ENCODE measurements at regions not wholly inside any gene's neighbourhood (a gene's known extent, or its start where the extent isn't known, plus 50 kb on each side); places are given as distances from the start of the nearest gene placed in this dataset.

GRCh38 chr12:28699029-28699428, 450.0 kb upstream of the FAR2 start:
- no peak for DNase-seq
- intact Hi-C loops (cut with DNase I): no loop called here
- no peaks in the 10 kb centered on the region for H3K4me1 ChIP-seq
- H3K27ac ChIP-seq: no peak overlapping the region
- no peak overlapping the region for H3K4me3 ChIP-seq
- no peak for TF ChIP-seq POLR2A (IDR thresholded peaks at IDR 0.05)
- TF ChIP-seq, protein P1, sequence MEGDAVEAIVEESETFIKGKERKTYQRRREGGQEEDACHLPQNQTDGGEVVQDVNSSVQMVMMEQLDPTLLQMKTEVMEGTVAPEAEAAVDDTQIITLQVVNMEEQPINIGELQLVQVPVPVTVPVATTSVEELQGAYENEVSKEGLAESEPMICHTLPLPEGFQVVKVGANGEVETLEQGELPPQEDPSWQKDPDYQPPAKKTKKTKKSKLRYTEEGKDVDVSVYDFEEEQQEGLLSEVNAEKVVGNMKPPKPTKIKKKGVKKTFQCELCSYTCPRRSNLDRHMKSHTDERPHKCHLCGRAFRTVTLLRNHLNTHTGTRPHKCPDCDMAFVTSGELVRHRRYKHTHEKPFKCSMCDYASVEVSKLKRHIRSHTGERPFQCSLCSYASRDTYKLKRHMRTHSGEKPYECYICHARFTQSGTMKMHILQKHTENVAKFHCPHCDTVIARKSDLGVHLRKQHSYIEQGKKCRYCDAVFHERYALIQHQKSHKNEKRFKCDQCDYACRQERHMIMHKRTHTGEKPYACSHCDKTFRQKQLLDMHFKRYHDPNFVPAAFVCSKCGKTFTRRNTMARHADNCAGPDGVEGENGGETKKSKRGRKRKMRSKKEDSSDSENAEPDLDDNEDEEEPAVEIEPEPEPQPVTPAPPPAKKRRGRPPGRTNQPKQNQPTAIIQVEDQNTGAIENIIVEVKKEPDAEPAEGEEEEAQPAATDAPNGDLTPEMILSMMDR (IDR thresholded peaks at IDR 0.05): no peak
- no peak for ATAC-seq
- H3K9me3 ChIP-seq: no peaks in the 10 kb centered on the region
- H3K27me3 ChIP-seq: no peaks in the 10 kb centered on the region
- no peaks in the 10 kb centered on the region for H3K36me3 ChIP-seq

DNA sequence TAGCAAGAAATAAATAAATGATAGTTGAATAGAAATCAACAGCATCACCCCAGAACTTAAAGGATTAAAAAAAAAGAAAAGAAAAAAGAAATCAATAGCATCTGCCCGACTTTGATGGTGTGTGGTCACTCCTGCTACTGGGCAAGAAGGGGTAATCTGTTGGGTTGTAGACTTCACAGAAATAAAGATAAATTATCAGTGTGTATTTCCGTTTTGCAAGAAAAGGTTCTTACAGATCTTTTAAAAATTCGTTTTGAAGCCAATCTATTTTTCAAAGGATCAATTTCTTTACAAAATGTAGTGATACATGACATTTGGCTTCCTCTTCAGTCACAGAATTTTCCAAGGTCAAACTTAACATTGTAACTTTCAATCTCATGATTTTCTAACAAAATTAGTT, 448.9 kb upstream of the FAR2 start:
- H3K27ac ChIP-seq: no peak overlapping the region
- DNase-seq (no peak), ATAC-seq (no peak)
- H3K27me3 ChIP-seq: no peaks in the 10 kb centered on the region
- TF ChIP-seq, protein P1 (IDR thresholded peaks at IDR 0.05): no peak
- TF ChIP-seq POLR2A (IDR thresholded peaks at IDR 0.05): no peak
- 38% methylated on average over 3 of the region's 3 CpGs for WGBS (ENCODE audit: insufficient coverage, low coverage, low lambda C conversion rate, missing lambda C conversion rate)
- no peaks in the 10 kb centered on the region for H3K4me1 ChIP-seq
- H3K4me3 ChIP-seq: no peak overlapping the region
- no peaks in the 10 kb centered on the region for H3K9me3 ChIP-seq
- intact Hi-C loops (cut with DNase I): no loop called here
- H3K36me3 ChIP-seq: no peaks in the 10 kb centered on the region

GRCh38 chr12:28704477-28705169, 444.5 kb upstream of the FAR2 start:
- H3K27me3 ChIP-seq: no peaks in the 10 kb centered on the region
- no peaks in the 10 kb centered on the region for H3K9me3 ChIP-seq
- DNase-seq (no peak), ATAC-seq (no peak)
- H3K36me3 ChIP-seq: no peaks in the 10 kb centered on the region
- no peak overlapping the region for H3K27ac ChIP-seq
- no peak overlapping the region for H3K4me3 ChIP-seq
- no peaks in the 10 kb centered on the region for H3K4me1 ChIP-seq
- intact Hi-C loops (cut with DNase I): no loop called here
- TF ChIP-seq POLR2A (IDR thresholded peaks at IDR 0.05): no peak
- TF ChIP-seq, protein P1 (IDR thresholded peaks at IDR 0.05): no peak

- H3K27me3 ChIP-seq: no peaks in the 10 kb centered on the region
- no peak overlapping the region for H3K4me3 ChIP-seq
- intact Hi-C loops (cut with DNase I): no loop called here
- no peaks in the 10 kb centered on the region for H3K4me1 ChIP-seq
- WGBS (ENCODE audit: insufficient coverage, low coverage, low lambda C conversion rate, missing lambda C conversion rate): 70% methylated on average over 4 of the region's 4 CpGs
- H3K9me3 ChIP-seq: no peaks in the 10 kb centered on the region
- no peaks in the 10 kb centered on the region for H3K36me3 ChIP-seq
- H3K27ac ChIP-seq: no peak overlapping the region
- TF ChIP-seq POLR2A (IDR thresholded peaks at IDR 0.05): no peak
- TF ChIP-seq, protein P1 (IDR thresholded peaks at IDR 0.05): no peak
- ATAC-seq (no peak), DNase-seq (no peak)
These were observed 440.1 kb upstream of the FAR2 start for GRCh38 chr12:28708918-28709371.

Data from right lobe of liver (tissue), 6 donors.